Neutrophil (primary cell): ENCODE measurements at regions not wholly inside any gene's neighbourhood (a gene's known extent, or its start where the extent isn't known, plus 50 kb on each side); places are given as distances from the start of the nearest gene placed in this dataset.

Source experiments
- H3K27ac ChIP-seq: fragments of 200-600 bp; sonication (generic); 2 replicates; pipeline ENCODE4 v1.5.1; 2016; ENCODE audit warnings: mild to moderate bottlenecking, moderate library complexity
- H3K27me3 ChIP-seq: fragments of 200-600 bp; sonication (generic); 2 replicates; pipeline ENCODE4 v1.6.0; 2016; ENCODE audit warnings: mild to moderate bottlenecking
- H3K36me3 ChIP-seq: fragments of 200-600 bp; sonication (generic); 2 replicates; pipeline ENCODE4 v1.5.1; 2017
- H3K4me1 ChIP-seq, 2 experiments: fragments of 200-600 bp in 1 of 2; sonication (generic) in 1 of 2; 1 replicate in 1 of 2; 2 replicates in 1 of 2; pipeline versions ENCODE4 v1.5.1 to v1.6.1; 2013 to 2016; ENCODE audit warnings: low read depth in 1 of 2, low read length in 1 of 2, mild to moderate bottlenecking in 1 of 2, moderate library complexity in 1 of 2; ENCODE audit not compliant: control insufficient read depth in 1 of 2, insufficient read depth in 1 of 2
- H3K4me3 ChIP-seq, 2 experiments: fragments of 200-600 bp in 1 of 2; sonication (generic) in 1 of 2; 1 replicate in 1 of 2; 2 replicates in 1 of 2; pipeline ENCODE4 v1.5.1; 2013 to 2016; ENCODE audit warnings: low read depth in 1 of 2, low read length in 1 of 2, mild to moderate bottlenecking in 1 of 2, moderate library complexity in 1 of 2
- H3K9me3 ChIP-seq: fragments of 200-600 bp; sonication (generic); 2 replicates; pipeline ENCODE4 v1.5.1; 2016
- CTCF ChIP-seq: fragments of 200-600 bp; sonication (generic); IDR thresholded peaks from 2 replicates; pipeline ENCODE4 v1.5.1; 2016; ENCODE audit warnings: antibody characterized with exemption

GRCh38 chr12:116433249-116433648 lies 125.9 kb upstream of the MAP1LC3B2 start:
- Histone ChIP-seq H3K27ac (no peak overlapping the region), H3K27me3 (no peaks in the 10 kb centered on the region), H3K9me3 (no peaks in the 10 kb centered on the region), H3K36me3 (no peaks in the 10 kb centered on the region), H3K4me1 (no peaks in the 10 kb centered on the region), H3K4me3 (no peak overlapping the region)
- no peak for TF ChIP-seq CTCF

- Histone ChIP-seq H3K9me3 (no peaks in the 10 kb centered on the region), H3K4me1 (no peaks in the 10 kb centered on the region), H3K27me3 (no peaks in the 10 kb centered on the region), H3K27ac (no peak overlapping the region), H3K4me3 (no peak overlapping the region), H3K36me3 (no peaks in the 10 kb centered on the region)
- TF ChIP-seq CTCF = no peak
These were observed 124.8 kb upstream of the MAP1LC3B2 start for GRCh38 chr12:116434155-116435011.

- Histone ChIP-seq H3K36me3 (no peaks in the 10 kb centered on the region), H3K27ac (no peak overlapping the region), H3K4me1 (no peaks in the 10 kb centered on the region), H3K27me3 (no peaks in the 10 kb centered on the region), H3K4me3 (no peak overlapping the region), H3K9me3 (no peaks in the 10 kb centered on the region)
- TF ChIP-seq CTCF = no peak
These were observed 123.2 kb upstream of the MAP1LC3B2 start for GRCh38 chr12:116435984-116436383.

GRCh38 chr12:116436561-116437249 lies 122.5 kb upstream of the MAP1LC3B2 start:
- Histone ChIP-seq H3K27ac (no peak overlapping the region), H3K4me1 (no peaks in the 10 kb centered on the region), H3K27me3 (no peaks in the 10 kb centered on the region), H3K9me3 (no peaks in the 10 kb centered on the region), H3K4me3 (no peak overlapping the region), H3K36me3 (no peaks in the 10 kb centered on the region)
- no peak for TF ChIP-seq CTCF

GRCh38 chr12:116441292-116441691 lies 117.9 kb upstream of the MAP1LC3B2 start:
- H3K27ac ChIP-seq = no peak overlapping the region
- H3K27me3 ChIP-seq = no peaks in the 10 kb centered on the region
- no peaks in the 10 kb centered on the region for H3K36me3 ChIP-seq
- no peak overlapping the region for H3K4me3 ChIP-seq
- TF ChIP-seq CTCF = no peak
- H3K9me3 ChIP-seq = no peaks in the 10 kb centered on the region
- H3K4me1 ChIP-seq = peaks cover 3% of the 10 kb centered on the region in 2 experiments
